ENCODE measurements at regions not wholly inside any gene's neighbourhood (a gene's known extent, or its start where the extent isn't known, plus 50 kb on each side); places are given as distances from the start of the nearest gene placed in this dataset.

DNA sequence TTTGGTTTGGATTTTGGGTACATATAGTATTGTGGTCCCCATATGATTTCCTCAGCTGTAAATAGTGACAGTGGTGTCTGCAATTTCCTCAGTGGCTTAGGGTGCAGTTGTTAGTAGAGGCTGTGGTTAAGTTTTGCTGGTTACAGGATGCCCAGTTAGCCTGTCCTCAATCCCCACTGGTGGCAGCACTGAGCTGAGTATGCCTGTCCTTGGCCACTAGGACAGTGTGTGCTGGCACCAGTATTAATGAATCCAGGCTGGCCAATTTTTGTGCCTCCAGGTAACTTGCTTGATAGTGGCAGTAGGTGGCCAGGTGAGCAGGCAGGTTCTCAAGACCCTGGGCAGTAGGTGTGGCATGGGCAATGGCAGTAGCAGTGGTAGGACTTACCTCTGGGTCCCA lies 973.1 kb downstream of the TMEM182 start:
- CTCF ChIA-PET, result no interaction called here
- no peak for TF ChIP-seq FOXM1 (IDR thresholded peaks at IDR 0.05; ENCODE audit: borderline replicate concordance)
- TF ChIP-seq TARDBP (IDR thresholded peaks at IDR 0.05), result no peak
- TF ChIP-seq SP1 (IDR thresholded peaks at IDR 0.05), result no peak
- TF ChIP-seq CTBP1 (IDR thresholded peaks at IDR 0.05; ENCODE audit: borderline replicate concordance), result no peak
- TF ChIP-seq NFRKB (IDR thresholded peaks at IDR 0.05), result no peak
- no peak for TF ChIP-seq ARNT (IDR thresholded peaks at IDR 0.05)
- TF ChIP-seq BHLHE40 (IDR thresholded peaks at IDR 0.05; ENCODE audit: borderline replicate concordance), result no peak
- TF ChIP-seq ZNF384 (IDR thresholded peaks at IDR 0.05), result no peak
- no peak for TF ChIP-seq FOXA1 (IDR thresholded peaks at IDR 0.05)
- TF ChIP-seq LEF1 (IDR thresholded peaks at IDR 0.05; ENCODE audit: borderline replicate concordance), result no peak
- no peak for TF ChIP-seq FOXK2 (IDR thresholded peaks at IDR 0.05)
- TF ChIP-seq L3MBTL2 (conservative IDR thresholded peaks at IDR 0.05), result no peak
- TF ChIP-seq SUZ12 (IDR thresholded peaks at IDR 0.05), result no peak
- TF ChIP-seq HDGF (IDR thresholded peaks at IDR 0.05; ENCODE audit: borderline replicate concordance), result no peak
- TF ChIP-seq ELF4 (IDR thresholded peaks at IDR 0.05), result no peak
- no peak for TF ChIP-seq PKNOX1 (IDR thresholded peaks at IDR 0.05)
- no peak for DNase-seq (ENCODE audit: extremely low spot score)
- POLR2A ChIA-PET, result no interaction called here

- no peak for DNase-seq (ENCODE audit: extremely low spot score)
- no peak for TF ChIP-seq ZNF384 (IDR thresholded peaks at IDR 0.05)
- TF ChIP-seq BHLHE40 (IDR thresholded peaks at IDR 0.05; ENCODE audit: borderline replicate concordance), result no peak
- no peak for TF ChIP-seq FOXK2 (IDR thresholded peaks at IDR 0.05)
- no peak for TF ChIP-seq LEF1 (IDR thresholded peaks at IDR 0.05; ENCODE audit: borderline replicate concordance)
- TF ChIP-seq NFRKB (IDR thresholded peaks at IDR 0.05), result no peak
- no peak for TF ChIP-seq SP1 (IDR thresholded peaks at IDR 0.05)
- TF ChIP-seq SUZ12 (IDR thresholded peaks at IDR 0.05), result no peak
- no peak for TF ChIP-seq ARNT (IDR thresholded peaks at IDR 0.05)
- TF ChIP-seq L3MBTL2 (conservative IDR thresholded peaks at IDR 0.05), result no peak
- TF ChIP-seq FOXA1 (IDR thresholded peaks at IDR 0.05), result no peak
- no peak for TF ChIP-seq FOXM1 (IDR thresholded peaks at IDR 0.05; ENCODE audit: borderline replicate concordance)
- TF ChIP-seq HDGF (IDR thresholded peaks at IDR 0.05; ENCODE audit: borderline replicate concordance), result no peak
- no peak for TF ChIP-seq TARDBP (IDR thresholded peaks at IDR 0.05)
- no peak for TF ChIP-seq PKNOX1 (IDR thresholded peaks at IDR 0.05)
- TF ChIP-seq ELF4 (IDR thresholded peaks at IDR 0.05), result no peak
- TF ChIP-seq CTBP1 (IDR thresholded peaks at IDR 0.05; ENCODE audit: borderline replicate concordance), result no peak
- ChIA-PET POLR2A (no interaction called here), CTCF (no interaction called here)
These were observed 976.3 kb downstream of the TMEM182 start for GRCh38 chr2:103738108-103738507.

- no peak for TF ChIP-seq CTBP1 (IDR thresholded peaks at IDR 0.05; ENCODE audit: borderline replicate concordance)
- TF ChIP-seq ELF4 (IDR thresholded peaks at IDR 0.05), result no peak
- TF ChIP-seq FOXK2 (IDR thresholded peaks at IDR 0.05), result no peak
- no peak for TF ChIP-seq SP1 (IDR thresholded peaks at IDR 0.05)
- no peak for TF ChIP-seq ARNT (IDR thresholded peaks at IDR 0.05)
- TF ChIP-seq PKNOX1 (IDR thresholded peaks at IDR 0.05), result no peak
- no peak for TF ChIP-seq NFRKB (IDR thresholded peaks at IDR 0.05)
- no peak for TF ChIP-seq HDGF (IDR thresholded peaks at IDR 0.05; ENCODE audit: borderline replicate concordance)
- DNase-seq (ENCODE audit: extremely low spot score), result no peak
- CTCF ChIA-PET, result no interaction called here
- POLR2A ChIA-PET, result no interaction called here
These were observed 976.8 kb downstream of the TMEM182 start for GRCh38 chr2:103738606-103739005.

DNA sequence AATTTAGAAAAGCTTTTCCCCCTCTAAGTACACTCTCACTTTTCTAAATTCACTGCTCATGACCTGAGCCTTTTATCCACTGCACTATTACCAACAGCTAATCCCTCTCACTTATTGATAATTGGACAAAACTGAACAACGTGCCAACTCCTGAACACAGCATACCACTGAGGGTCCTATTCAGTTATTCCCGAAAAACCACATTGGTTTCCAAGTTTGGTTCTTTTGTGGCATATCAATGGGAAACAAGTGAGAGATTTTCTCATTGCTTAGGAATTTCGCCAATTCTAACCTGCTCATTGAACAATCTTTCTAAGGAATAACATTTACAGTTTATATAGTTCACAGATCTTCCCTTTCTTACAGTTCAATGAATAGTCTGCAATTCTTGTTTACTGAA lies 977.4 kb downstream of the TMEM182 start:
- TF ChIP-seq NFRKB (IDR thresholded peaks at IDR 0.05) (no peak), FOXK2 (IDR thresholded peaks at IDR 0.05) (no peak), HDGF (IDR thresholded peaks at IDR 0.05; ENCODE audit: borderline replicate concordance) (no peak), FOXA1 (IDR thresholded peaks at IDR 0.05) (no peak), CTBP1 (IDR thresholded peaks at IDR 0.05; ENCODE audit: borderline replicate concordance) (no peak), PKNOX1 (IDR thresholded peaks at IDR 0.05) (no peak), BHLHE40 (IDR thresholded peaks at IDR 0.05; ENCODE audit: borderline replicate concordance) (no peak), L3MBTL2 (conservative IDR thresholded peaks at IDR 0.05) (no peak), LEF1 (IDR thresholded peaks at IDR 0.05; ENCODE audit: borderline replicate concordance) (no peak), ELF4 (IDR thresholded peaks at IDR 0.05) (no peak), ZNF384 (IDR thresholded peaks at IDR 0.05) (no peak), SP1 (IDR thresholded peaks at IDR 0.05) (no peak)
- ChIA-PET POLR2A (no interaction called here), CTCF (no interaction called here)
- no peak for DNase-seq (ENCODE audit: extremely low spot score)

GRCh38 chr2:103739921-103740320 lies 978.1 kb downstream of the TMEM182 start:
- ChIA-PET POLR2A (no interaction called here), CTCF (no interaction called here)
- no peak for DNase-seq (ENCODE audit: extremely low spot score)
- TF ChIP-seq CTBP1 (IDR thresholded peaks at IDR 0.05; ENCODE audit: borderline replicate concordance), result no peak
- TF ChIP-seq ARNT (IDR thresholded peaks at IDR 0.05), result no peak
- TF ChIP-seq ELF4 (IDR thresholded peaks at IDR 0.05), result no peak
- no peak for TF ChIP-seq SUZ12 (IDR thresholded peaks at IDR 0.05)
- no peak for TF ChIP-seq FOXK2 (IDR thresholded peaks at IDR 0.05)
- no peak for TF ChIP-seq FOXA1 (IDR thresholded peaks at IDR 0.05)
- no peak for TF ChIP-seq HDGF (IDR thresholded peaks at IDR 0.05; ENCODE audit: borderline replicate concordance)
- no peak for TF ChIP-seq NFRKB (IDR thresholded peaks at IDR 0.05)
- no peak for TF ChIP-seq PKNOX1 (IDR thresholded peaks at IDR 0.05)
